Cardiac muscle cell (in vitro differentiated cells and primary cell): ENCODE measurements at regions not wholly inside any gene's neighbourhood (a gene's known extent, or its start where the extent isn't known, plus 50 kb on each side); places are given as distances from the start of the nearest gene placed in this dataset.
"Not testable (repeated sequence)": the region's sequence is repeated elsewhere in the genome, so short reads cannot be mapped to it uniquely, and the experiment has no call there.

Source experiments
- DNase-seq, 2 donors: peaks; one replicate each; pipeline versions ENCODE4 v3.0.0 to v3.0.0-alpha.2; 2010 to 2017; ENCODE audit warnings: low read depth in 1 of 2, low spot score in 1 of 2
- H3K27ac ChIP-seq: fragments of 200-600 bp; sonication (generic); 2 replicates; pipeline ENCODE4 v1.5.1; 2016
- H3K27me3 ChIP-seq: fragments of 200-600 bp; sonication (generic); 2 replicates; pipeline ENCODE4 v1.6.0; 2016; ENCODE audit warnings: control low read depth
- H3K36me3 ChIP-seq: fragments of 200-600 bp; sonication (generic); 2 replicates; pipeline ENCODE4 v1.5.1; 2016; ENCODE audit warnings: control low read depth
- H3K4me1 ChIP-seq: fragments of 200-600 bp; sonication (generic); 2 replicates; pipeline ENCODE4 v1.8.1; 2017; ENCODE audit warnings: low read depth, mild to moderate bottlenecking, mixed run types
- H3K4me3 ChIP-seq: fragments of 200-600 bp; sonication (generic); 2 replicates; pipeline ENCODE4 v1.5.1; 2016; ENCODE audit warnings: mild to moderate bottlenecking
- H3K9me3 ChIP-seq: fragments of 200-600 bp; sonication (generic); 2 replicates; pipeline ENCODE4 v1.5.1; 2017; ENCODE audit warnings: low read depth, mild to moderate bottlenecking, control low read depth
- CTCF ChIP-seq: IDR thresholded peaks from 2 replicates; pipeline ENCODE4 v1.5.1; 2012; ENCODE audit warnings: low read depth, mild to moderate bottlenecking, low read length

- Histone ChIP-seq H3K27ac (no peak overlapping the region), H3K27me3 (no peaks in the 10 kb centered on the region), H3K4me1 (no peaks in the 10 kb centered on the region), H3K36me3 (no peaks in the 10 kb centered on the region), H3K4me3 (no peak overlapping the region), H3K9me3 (no peaks in the 10 kb centered on the region)
- TF ChIP-seq CTCF = no peak
- no peak for DNase-seq
These were observed 239.1 kb upstream of the DIO3 start for GRCh38 chr14:101322223-101322622.

DNA sequence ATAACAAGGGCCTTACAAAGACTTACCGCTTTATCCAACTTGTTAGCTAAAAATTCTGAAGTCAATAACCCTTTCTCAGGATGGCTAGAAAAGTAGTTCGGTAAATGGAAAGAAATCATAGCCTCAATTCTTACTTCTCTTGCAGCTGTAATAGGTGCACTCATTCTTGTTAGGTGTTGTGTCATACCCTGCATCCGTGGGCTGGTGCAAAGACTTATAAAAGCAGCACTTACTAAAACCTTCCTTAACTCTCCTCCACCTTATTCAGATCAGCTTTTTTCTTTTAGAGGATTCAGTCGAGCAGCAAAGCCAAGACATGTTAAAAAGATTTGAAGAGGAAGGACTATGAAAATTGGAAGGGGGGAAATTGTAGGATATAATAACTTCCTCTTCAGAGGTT, 238.2 kb upstream of the DIO3 start:
- H3K27me3 ChIP-seq = no peaks in the 10 kb centered on the region
- H3K4me3 ChIP-seq = no peak overlapping the region
- H3K4me1 ChIP-seq = no peaks in the 10 kb centered on the region
- no peak for TF ChIP-seq CTCF
- no peaks in the 10 kb centered on the region for H3K9me3 ChIP-seq
- no peak overlapping the region for H3K27ac ChIP-seq
- no peak for DNase-seq
- no peaks in the 10 kb centered on the region for H3K36me3 ChIP-seq

DNA sequence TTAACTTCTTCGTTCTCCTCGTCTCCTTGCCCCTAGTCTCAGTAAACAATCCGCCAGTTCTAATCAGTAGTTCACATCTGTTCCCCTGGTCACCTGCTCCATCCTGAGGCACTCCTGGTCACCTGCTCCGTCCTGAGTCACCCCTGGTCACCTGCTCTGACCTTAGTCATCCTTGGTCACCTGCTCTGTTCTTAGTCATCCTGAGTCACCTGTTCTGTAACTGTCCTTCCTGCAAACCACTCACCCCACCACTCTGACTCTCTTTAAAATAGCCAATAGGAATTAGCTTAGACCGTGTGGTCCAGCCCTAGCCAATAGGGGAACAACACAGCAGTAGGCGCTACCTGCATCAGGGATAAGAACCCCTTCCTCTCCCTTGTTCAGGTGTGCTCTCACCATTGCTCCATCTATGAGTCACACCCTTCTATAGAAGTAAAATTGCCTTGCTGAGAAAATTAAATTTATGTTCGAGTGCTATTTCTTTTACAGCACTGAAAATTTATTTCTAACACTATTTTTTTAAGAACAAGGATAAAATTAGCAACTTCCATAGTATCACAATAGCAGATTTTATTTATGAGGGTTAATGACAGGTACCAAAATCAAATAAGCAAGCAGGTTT, 237.6 kb upstream of the DIO3 start:
- not testable (repeated sequence) for H3K9me3 ChIP-seq, DNase-seq, H3K4me3 ChIP-seq, H3K36me3 ChIP-seq, H3K27me3 ChIP-seq, H3K4me1 ChIP-seq, H3K27ac ChIP-seq

DNA sequence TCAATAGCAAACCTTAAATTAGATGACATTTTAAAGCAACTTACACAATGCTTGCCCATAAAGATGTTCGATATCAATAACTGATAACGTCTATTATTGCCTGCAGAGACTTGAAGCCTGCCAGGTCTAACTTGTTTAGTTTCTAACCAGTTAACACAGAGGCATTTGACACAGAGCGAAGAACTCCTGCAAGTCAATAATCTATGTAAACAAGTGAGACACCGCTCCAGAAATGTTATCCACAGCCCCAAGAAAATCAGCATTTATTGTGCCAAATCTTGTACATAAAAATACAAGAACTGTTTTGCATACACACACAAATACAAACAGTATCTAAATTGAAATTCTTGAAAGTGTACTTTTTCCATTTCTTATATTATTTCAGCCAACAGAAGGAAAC, 236.0 kb upstream of the DIO3 start:
- no peaks in the 10 kb centered on the region for H3K27me3 ChIP-seq
- H3K4me3 ChIP-seq = no peak overlapping the region
- H3K27ac ChIP-seq = no peak overlapping the region
- no peaks in the 10 kb centered on the region for H3K9me3 ChIP-seq
- no peaks in the 10 kb centered on the region for H3K4me1 ChIP-seq
- TF ChIP-seq CTCF = no peak
- no peak for DNase-seq
- no peaks in the 10 kb centered on the region for H3K36me3 ChIP-seq

- Histone ChIP-seq H3K36me3 (no peaks in the 10 kb centered on the region), H3K4me1 (no peaks in the 10 kb centered on the region), H3K27ac (no peak overlapping the region), H3K27me3 (no peaks in the 10 kb centered on the region), H3K9me3 (no peaks in the 10 kb centered on the region), H3K4me3 (no peak overlapping the region)
- DNase-seq = no peak
- no peak for TF ChIP-seq CTCF
These were observed 232.8 kb upstream of the DIO3 start for GRCh38 chr14:101328412-101329028.

DNA sequence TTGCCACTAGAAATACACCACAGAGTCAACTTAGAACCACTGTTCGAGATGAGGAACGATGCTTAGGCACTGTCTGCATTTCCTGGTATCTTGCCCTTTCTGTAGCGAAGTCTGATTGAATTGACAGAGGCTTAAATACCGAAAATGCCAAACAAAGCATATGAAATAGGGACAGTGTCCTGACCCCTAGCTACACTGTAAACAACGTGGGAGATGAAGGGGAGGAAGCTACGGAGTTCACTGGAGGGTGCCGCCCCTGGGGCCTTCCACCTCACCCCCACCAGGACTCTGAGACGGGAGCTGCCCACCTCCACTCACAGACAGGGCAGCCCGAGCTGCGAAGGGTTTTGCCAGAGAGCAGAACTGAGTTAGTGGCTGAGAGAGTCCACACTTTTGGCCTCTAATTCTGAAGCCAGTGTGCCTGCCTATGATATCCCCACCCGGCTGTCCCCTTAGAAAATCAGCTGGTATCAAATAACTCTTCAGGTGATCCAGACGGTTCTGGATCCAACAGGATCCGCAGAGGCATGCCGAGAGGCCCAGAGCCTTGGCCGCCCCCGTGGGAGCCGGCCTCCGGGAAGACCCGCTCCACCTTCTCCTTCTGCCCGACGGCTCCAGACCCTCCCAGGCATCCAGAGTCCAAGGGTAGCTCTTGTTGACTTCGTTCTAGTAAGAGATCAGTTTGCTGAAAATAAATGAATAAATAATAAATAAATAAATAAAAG, 230.7 kb upstream of the DIO3 start:
- no peaks in the 10 kb centered on the region for H3K27me3 ChIP-seq

More for the DNA sequence above, 230.7 kb upstream of the DIO3 start:
- no peaks in the 10 kb centered on the region for H3K36me3 ChIP-seq
- H3K9me3 ChIP-seq = no peaks in the 10 kb centered on the region
- H3K4me3 ChIP-seq = no peak overlapping the region
- no peak for TF ChIP-seq CTCF
- H3K27ac ChIP-seq = no peak overlapping the region
- H3K4me1 ChIP-seq = no peaks in the 10 kb centered on the region
- no peak for DNase-seq
